ENCODE measurements at regions not wholly inside any gene's neighbourhood (a gene's known extent, or its start where the extent isn't known, plus 50 kb on each side); places are given as distances from the start of the nearest gene placed in this dataset.
"Not testable (repeated sequence)": the region's sequence is repeated elsewhere in the genome, so short reads cannot be mapped to it uniquely, and the experiment has no call there.

DNA sequence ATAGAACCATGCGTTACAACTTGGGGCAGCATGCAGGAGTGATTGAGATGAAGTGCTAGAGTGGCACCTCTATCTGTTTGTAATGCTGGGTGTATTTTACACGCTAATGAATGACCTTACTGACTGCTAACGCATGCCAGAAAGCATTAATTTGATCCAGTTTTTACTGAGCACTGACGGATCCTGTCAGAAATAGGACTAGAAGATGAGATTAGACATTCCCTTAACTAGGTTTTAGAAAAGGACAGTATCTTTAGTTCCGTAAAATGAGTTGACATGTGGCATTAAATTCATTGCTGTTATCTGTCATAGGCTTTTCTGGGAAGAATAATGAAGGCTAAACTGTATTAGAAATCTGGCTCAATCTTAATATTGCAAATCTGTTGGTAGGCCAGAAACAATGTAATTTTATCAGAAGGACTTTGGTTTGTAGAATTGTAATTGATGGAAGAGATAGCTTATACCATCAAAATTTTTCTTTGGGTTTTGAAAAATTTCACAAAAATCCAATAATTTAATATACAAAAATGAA lies 140.4 kb upstream of the WDFY3 start:
- no peak for DNase-seq

DNA sequence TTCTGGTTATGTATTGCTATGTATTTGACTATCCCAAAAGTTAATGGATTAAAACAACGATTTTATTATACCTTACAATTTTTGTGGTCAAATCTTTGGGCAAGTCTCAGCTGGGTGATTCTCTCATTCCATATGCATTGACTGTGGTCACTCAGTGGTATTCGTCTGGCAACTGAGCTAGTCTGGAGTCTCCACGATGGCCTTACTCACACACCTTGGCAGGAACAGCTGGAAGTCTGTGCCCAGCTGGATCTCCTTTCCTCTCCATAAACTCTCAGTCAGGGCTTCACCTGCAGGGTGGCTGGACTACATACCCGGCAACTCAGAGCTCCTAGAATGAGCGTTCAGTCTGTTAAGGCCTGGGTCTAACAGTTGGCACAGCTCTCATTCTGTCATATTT lies 141.1 kb upstream of the WDFY3 start:
- no peak for DNase-seq

- no peak for DNase-seq
Observed at GRCh38 chr4:85113706-85114105, 147.2 kb upstream of the WDFY3 start.

DNA sequence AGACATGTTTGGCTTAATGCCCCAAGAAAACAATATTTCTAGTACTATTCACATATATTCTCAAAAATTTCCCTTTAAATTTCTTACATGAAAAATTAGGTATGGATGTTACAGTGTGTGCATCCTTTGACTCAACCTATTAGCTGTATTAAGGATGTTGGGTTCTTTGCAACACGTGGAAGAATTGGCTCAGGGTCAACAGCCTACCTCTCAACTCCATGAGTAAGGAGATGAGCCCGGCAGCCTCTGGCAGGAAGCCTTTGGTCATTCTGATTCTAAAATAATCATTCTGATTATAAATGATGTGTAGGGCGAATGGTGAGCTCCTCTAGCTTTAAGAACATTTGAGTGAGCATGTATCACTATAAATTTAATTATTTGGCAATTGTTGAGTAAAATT lies 148.0 kb upstream of the WDFY3 start:
- DNase-seq, result no peak

- DNase-seq, result no peak
Observed at GRCh38 chr4:85116008-85116407, 149.5 kb upstream of the WDFY3 start.

- DNase-seq, result no peak
Observed at GRCh38 chr4:85125688-85126087, 159.2 kb upstream of the WDFY3 start.

- no peak for DNase-seq
Observed at GRCh38 chr4:85126991-85127591, 160.6 kb upstream of the WDFY3 start.

DNA sequence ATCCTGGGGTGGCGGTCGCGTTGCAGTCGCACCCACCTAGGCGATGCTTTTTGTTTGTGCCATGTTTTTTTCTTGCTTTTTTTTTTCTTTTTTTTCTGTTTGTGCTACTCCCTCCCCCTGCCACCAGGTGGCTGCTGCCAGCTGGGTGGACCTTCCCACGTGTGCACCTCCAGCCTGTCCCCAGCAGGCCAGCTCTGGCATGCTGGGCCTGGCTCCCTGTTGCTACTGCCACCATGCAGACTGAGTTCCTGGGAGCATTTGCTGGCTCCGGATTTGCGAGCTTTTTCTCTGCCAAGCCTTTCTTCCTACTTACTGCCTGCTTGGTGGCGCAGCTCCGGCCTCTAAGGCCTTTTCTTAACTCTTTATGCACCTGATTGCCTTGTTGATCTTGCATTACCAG lies 161.2 kb upstream of the WDFY3 start:
- no peak for DNase-seq

DNA sequence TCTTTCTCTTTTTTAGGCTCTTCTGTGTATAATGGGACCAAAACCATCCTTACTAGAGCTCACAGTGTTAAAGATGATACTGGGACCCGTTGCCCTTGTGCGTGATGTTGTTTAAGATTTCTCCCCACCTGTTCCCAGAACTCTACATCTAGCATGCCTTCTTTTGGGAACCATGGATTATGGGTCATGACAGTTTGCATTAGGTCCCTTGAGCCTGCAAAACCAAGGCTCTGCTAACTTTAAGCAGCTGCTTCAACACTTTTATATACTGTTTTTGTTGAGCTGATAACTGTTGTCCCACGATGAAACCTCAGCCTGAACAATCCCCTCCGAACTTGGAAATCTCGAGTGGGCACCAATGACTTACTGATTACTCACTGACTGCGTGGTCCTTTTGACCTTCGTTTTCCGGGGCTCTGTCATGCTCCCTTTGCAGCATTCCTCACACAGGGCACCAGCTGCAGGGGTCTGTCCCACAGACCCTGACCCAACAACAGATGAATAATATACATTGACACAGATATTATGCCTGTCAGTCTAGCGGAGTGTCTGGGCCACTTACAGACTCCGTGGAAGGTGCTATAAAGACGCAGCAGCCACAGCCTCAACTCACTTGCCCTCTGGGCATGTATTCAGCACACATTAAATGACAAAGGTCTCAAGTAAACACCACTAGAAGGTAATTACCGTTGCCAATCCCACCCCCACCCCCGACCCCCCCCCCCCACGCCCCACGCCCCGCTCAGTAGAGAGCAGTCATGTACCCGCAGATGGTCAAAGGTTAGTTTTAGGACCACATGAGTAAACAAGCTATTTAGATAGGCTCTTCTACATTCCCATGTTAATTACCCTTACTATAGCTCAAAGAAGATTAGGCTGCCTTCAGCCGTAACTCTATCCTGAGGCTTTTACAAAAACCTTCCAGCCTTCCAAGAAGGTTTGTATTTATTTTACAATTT lies 162.0 kb upstream of the WDFY3 start:
- no peak for DNase-seq

DNA sequence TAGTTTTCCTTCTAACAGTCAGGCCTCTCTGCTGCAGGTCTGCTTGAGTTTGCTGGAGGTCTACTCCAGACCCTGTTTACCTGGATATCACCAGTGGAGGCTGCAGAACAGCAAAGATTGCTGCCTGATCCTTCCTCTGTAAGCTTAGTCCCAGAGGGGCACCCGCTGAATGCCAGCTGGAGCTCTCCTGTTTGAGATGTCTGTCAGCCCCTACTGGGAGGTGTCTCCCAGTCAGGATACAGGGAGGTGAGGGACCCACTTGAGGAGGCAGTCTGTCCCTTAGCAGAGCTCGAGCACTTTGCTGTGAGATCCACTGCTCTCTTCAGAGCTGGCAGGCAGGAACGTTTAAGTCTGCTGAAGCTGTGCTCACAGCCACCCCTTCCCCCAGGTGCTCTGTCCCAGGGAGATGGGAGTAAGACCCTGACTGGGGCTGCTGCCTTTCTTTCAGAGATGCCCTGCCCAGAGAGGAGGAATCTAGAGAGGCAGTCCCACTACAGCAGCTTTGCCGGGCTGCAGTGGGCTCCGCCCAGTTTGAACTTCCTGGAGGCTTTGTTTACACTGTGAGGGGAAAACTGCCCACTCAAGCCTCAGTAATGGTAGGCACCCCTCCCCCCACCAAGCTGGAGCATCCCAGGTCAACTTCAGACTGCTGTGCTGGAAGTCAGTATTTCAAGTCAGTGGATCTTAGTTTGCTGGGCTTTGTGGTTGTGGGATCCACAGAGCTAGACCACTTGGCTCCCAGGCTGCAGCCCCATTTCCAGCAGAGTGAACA lies 163.1 kb upstream of the WDFY3 start:
- not testable (repeated sequence) for DNase-seq

DNA sequence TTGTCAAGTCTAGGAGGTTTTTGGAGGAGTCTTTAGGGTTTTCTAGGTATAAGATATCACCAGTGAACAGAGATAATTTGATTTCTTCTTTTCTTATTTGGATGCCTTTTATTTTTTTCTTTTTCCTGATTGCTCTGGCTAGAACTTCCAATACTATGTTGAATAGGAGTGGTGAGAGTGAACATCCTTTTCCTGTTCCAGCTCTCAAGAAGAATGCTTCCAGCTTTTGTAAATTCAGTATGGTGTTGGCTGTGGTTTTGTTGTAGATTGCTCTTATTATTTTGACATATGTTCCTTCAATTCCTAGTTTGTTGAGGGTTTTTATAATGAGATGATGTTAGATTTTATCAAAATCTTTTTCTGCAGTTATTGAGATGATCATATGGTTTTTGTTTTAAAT lies 165.6 kb upstream of the WDFY3 start:
- DNase-seq, result no peak

DNA sequence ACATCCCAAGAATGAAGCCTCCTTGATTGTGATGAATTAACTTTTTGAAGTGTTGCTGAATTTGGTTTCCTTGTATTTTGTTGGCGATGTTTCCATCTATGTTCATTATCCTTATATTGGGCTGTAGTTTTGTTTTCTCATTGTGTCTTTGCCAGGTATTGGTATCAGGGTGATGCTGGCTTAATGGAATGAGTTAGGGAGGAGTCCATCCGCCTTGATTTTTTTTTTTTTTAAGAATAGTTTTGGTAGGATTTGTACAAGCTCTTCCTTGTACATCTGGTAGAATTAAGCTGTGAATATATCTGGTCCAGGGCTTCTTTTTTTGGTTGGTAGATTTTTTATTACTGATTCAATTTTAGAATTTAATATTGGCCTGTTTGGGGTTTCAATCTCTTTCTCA lies 166.1 kb upstream of the WDFY3 start:
- no peak for DNase-seq

DNA sequence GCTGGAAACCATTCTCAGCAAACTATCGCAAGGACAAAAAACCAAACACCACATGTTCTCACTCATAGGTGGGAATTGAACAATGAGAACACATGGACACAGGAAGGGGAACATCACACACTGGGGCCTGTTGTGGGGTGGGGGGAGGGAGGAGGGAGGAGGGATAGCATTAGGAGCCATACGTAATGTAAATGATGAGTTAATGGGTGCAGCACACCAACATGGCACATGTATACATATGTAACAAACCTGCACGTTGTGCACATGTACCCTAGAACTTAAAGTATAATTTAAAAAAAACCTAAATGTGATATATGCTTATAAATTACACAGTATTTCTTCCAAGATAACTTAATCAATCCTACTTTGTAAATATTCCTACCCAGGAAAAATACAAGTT lies 173.3 kb upstream of the WDFY3 start:
- not testable (repeated sequence) for DNase-seq

DNA sequence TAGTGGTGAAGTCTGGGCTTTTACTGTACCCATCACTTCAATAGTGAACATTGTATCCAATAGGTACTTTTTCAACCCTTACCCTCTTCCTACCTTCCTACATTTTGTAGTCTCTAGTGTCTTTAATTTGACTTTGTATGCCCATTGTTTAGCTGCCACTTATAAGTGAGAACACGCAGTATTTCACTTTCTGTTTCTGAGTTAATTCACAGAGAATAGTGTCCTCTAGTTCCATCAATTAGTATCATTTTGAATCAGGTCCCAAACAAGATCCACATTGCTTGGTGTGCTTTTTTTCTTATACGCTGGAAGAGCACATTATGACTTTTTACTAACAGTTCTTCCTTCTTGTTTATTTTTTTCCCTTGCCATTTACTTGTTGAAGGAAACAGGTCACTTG lies 176.0 kb upstream of the WDFY3 start:
- DNase-seq, result peak; percentile 9

GRCh38 chr4:85147481-85148076 lies 181.1 kb upstream of the WDFY3 start:
- peak; percentile 73 for DNase-seq

DNA sequence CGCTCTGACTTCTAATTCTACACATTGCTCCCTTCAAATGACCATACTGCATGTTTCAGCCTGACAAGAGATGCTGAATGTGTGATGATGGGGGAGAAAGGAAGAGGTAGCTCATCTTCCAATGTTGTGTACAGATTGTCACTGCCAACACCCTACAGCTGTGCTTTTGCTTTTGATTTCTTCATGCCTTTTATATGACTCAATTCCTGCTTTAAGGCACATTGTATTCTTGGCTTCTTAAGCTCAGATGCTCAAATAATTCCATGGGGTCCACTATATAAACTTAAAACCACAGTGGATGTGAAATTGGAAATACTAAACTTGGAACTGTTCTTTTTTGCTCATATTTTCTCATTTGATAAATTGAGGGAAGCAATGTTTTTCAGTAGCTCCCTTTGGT lies 183.2 kb upstream of the WDFY3 start:
- no peak for DNase-seq

- DNase-seq, result no peak
Observed at GRCh38 chr4:85151371-85151770, 184.9 kb upstream of the WDFY3 start.

DNA sequence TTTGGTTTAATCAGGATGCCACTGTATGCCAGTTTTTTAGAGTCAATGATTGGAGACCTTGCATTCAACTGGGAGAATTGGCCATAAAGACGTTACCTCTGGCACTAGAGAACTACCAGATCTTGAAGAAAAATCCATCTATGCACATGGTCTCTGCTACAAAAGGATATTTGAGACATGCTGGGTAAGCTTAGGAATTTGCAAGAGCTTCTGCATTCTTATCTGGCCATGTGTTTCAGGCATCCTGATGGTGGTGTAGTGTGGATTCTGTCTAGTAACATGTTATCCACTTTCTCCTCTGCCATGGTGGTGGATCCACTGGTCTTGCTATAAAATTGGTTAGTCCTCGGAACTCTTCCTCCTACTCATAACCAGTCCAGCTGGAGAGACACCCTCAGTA lies 185.3 kb upstream of the WDFY3 start:
- no peak for DNase-seq

DNA sequence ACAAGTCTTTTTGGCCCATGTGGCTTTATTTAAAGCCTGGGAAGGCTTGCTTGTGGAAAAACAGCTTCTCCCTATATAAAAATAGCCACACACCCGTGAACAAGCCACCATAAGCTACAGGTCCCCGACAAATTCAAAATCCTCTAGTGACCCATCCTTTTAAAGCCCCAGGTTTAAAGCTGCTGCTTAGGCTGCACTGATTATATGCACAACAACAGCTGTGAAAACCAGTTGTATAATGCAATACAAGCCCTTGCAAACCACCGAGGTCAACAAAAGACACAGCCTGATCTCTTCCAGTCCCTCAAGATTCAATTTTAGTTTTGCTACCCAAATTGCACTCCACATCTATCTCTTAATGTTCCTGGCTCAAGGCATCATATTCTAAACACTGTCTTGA lies 186.0 kb upstream of the WDFY3 start:
- no peak for DNase-seq

GRCh38 chr4:85153221-85153620 lies 186.7 kb upstream of the WDFY3 start:
- no peak for DNase-seq

DNA sequence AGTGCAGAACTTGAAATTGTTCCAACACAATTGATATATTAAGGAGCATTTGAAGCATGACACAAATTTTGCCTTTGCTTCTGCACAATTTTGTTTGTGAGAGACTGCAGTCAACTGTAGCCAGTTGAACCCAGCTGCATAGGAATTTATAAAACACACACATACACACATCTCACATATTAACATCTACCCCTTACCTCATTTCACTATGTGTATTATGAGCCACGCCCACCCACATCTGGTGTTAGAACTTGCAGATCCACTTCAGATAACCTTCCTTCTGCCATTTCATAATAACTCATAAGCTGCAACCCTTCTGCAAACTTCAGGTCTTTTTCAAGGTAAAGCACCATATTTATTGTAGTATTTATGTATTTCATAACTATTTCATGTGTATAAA lies 188.1 kb upstream of the WDFY3 start:
- DNase-seq, result no peak

DNA sequence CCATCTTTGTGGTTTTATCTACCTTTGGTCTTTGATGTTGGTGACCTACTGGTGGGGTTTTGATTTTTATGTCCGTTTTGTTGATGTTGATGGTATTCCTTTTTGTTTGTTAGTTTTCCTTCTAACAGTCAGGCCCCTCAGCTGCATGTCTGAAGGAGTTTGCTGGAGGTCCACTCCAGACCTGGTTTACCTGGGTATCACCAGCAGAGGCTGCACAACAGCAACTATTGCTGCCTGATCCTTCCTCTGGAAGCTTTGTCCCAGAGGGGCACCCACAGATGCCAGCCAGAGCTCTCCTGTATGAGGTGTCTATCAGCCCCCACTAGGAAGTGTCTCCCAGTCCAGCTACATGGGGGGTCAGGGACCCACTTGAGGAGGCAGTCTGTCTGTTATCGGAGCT lies 199.3 kb upstream of the WDFY3 start:
- DNase-seq, result no peak

DNA sequence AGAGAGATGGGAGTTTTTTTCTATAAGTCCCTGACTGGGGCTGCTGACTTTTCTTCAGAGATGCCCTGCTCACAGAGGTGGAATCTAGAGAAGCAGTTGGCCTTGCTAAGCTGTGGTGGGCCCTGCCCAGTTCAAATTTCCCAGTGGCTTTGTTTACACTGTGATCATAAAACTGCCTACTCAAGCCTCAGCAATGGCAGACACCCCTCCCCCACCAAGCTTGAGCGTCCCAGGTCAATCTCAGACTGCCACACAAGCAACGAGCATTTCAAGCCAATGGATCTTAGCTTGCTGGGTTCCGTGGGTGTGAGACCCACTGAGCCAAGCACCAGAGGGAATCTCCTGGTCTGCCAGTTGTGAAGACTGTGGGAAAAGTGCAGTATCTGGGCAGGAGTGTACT lies 199.8 kb upstream of the WDFY3 start:
- DNase-seq, result no peak

All from suppressor macrophage treated with lipopolysaccharide for 4 hours (primary cell).